T-cell (primary cell): ENCODE measurements at regions not wholly inside any gene's neighbourhood (a gene's known extent, or its start where the extent isn't known, plus 50 kb on each side); places are given as distances from the start of the nearest gene placed in this dataset.

Experiments used
- ATAC-seq, 4 experiments: fragments of 200-7000 bp in 3 of 4; fragments of 150-1000 bp in 1 of 4; cut with Tn5 transposase; replicated peaks in 1 of 4; 1 replicate in 3 of 4; 2 replicates in 1 of 4; pipeline ENCODE4 v1.10.0; 2021; ENCODE audit warnings: moderate library complexity in 3 of 4, mild to moderate bottlenecking in 2 of 4, moderate number of reproducible peaks in 1 of 4
- CTCF ChIA-PET, 2 donors: fragments of 300-600 bp; sonication (Branson Sonifier 250); formaldehyde crosslinking; loops; one replicate each; lab custom pipeline; 2022; ENCODE audit warnings: antibody characterized with exemption in 2 of 2; lab: Charles Lee
- POLR2A ChIA-PET, 2 donors: fragments of 300-600 bp; sonication (Branson Sonifier 250); formaldehyde crosslinking; loops; one replicate each; lab custom pipeline; 2022; ENCODE audit warnings: antibody characterized with exemption in 2 of 2; lab: Charles Lee
- DNase-seq, 35 experiments: peaks; one replicate each; pipeline versions ENCODE4 v3.0.0 to v3.0.0-alpha.2; 2013 to 2023
- H3K27ac ChIP-seq: one replicate; pipeline ENCODE4 v1.5.1; 2013; ENCODE audit warnings: low read length
- H3K27me3 ChIP-seq, 2 experiments: replicated peaks in 1 of 2; 1 replicate in 1 of 2; 2 replicates in 1 of 2; pipeline versions ENCODE4 v1.6.1 to v1.7.0; 2013; ENCODE audit warnings: low read length in 1 of 2, mixed read lengths in 1 of 2; ENCODE audit not compliant: control insufficient read depth in 2 of 2, insufficient read depth in 2 of 2; ENCODE audit errors: extremely low read depth in 1 of 2
- H3K36me3 ChIP-seq, 2 donors: 1 replicate in 1 of 2; 2 replicates in 1 of 2; pipeline versions ENCODE4 v1.6.1 to v1.7.0; 2013; ENCODE audit warnings: low read length in 1 of 2; ENCODE audit not compliant: control insufficient read depth in 2 of 2, insufficient read depth in 1 of 2; ENCODE audit errors: extremely low read depth in 1 of 2
- H3K4me1 ChIP-seq, 2 experiments: 1 replicate in 1 of 2; 2 replicates in 1 of 2; pipeline versions ENCODE4 v1.6.1 to v1.7.0; 2013; ENCODE audit warnings: low read length in 2 of 2, mixed read lengths in 1 of 2; ENCODE audit not compliant: insufficient read depth in 2 of 2, control insufficient read depth in 1 of 2; ENCODE audit errors: extremely low read depth in 1 of 2
- H3K4me3 ChIP-seq, 2 donors: 1 replicate in 1 of 2; 2 replicates in 1 of 2; pipeline versions ENCODE4 v1.5.1 to v1.7.0; 2013; ENCODE audit warnings: mild to moderate bottlenecking in 2 of 2, low read length in 1 of 2, moderate library complexity in 1 of 2; ENCODE audit not compliant: control insufficient read depth in 1 of 2; ENCODE audit errors: extremely low read depth in 1 of 2
- H3K9me3 ChIP-seq: 2 replicates; pipeline ENCODE4 v1.7.0; 2013
- H3K27ac Mint-ChIP-seq, 2 donors: one replicate each; pipeline ENCODE4 v1.8.0; 2020 to 2021; ENCODE audit warnings: mild to moderate bottlenecking in 2 of 2, mixed read lengths in 2 of 2
- H3K27me3 Mint-ChIP-seq, 2 donors: one replicate each; pipeline ENCODE4 v1.8.0; 2021 to 2022; ENCODE audit warnings: mixed read lengths in 2 of 2
- H3K36me3 Mint-ChIP-seq: one replicate; pipeline ENCODE4 v1.8.0; 2021; ENCODE audit warnings: mixed read lengths
- H3K4me1 Mint-ChIP-seq, 3 donors: one replicate each; pipeline ENCODE4 v1.8.0; 2020 to 2022; ENCODE audit warnings: mixed read lengths in 3 of 3, mild to moderate bottlenecking in 1 of 3
- H3K4me3 Mint-ChIP-seq, 3 donors: one replicate each; pipeline ENCODE4 v1.8.0; 2020 to 2022; ENCODE audit warnings: mild to moderate bottlenecking in 3 of 3, mixed read lengths in 3 of 3, moderate library complexity in 3 of 3
- H3K9me3 Mint-ChIP-seq, 3 donors: one replicate each; pipeline ENCODE4 v1.8.0; 2020 to 2022; ENCODE audit warnings: mixed read lengths in 3 of 3
- WGBS: methylation state at CpG from one replicate; pipeline ENCODE4 v1.1.5; 2013; ENCODE audit warnings: missing lambda C conversion rate; ENCODE audit not compliant: insufficient coverage; 5-methylcytosine and 5-hydroxymethylcytosine counted together

DNA sequence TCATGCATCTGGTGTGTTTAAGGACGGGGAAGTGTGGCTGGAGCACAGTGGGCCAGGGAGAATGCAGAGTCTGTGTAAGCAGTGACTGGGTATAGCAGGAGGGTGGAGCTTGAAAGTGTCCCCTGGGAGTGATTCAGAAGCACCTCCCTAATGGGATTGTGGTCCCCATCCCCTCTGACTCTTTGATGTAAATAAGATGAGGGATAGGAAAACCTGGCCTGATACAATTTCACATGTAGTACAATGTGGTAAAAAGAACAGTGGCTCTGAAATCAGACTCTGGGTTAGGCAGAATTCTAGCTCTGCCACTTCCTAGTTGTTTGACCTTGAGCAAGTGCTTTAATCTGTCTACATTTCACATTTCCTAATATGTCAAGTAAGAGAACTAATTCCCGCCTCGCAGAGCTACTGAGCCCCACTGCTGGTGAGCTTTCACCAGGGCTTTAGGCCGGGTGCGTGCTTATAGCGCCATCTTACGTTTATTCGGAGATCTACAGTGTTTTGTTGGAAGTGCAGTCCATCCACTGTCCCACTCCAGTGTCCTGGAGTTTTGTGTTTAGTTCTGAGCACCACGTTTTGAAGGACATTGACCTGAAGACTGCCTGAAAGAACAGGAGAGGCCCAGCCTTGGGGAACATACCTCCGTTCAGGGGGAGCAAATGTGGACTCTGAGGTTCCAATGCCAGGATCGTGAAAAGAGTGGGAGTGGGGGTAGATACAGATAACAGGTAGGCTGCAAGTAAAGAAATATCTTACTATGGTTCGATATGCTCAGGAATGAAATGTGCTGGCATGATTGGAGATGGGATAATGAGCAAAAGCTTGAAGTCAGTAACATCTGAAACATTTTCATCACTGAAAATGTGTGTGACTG lies 51.2 kb upstream of the TESK1 start:
- Mint-ChIP-seq H3K9me3 (no peaks in the 10 kb centered on the region), H3K27ac (no peak overlapping the region), H3K4me1 (no peaks in the 10 kb centered on the region), H3K36me3 (no peaks in the 10 kb centered on the region), H3K4me3 (no peak overlapping the region), H3K27me3 (no peaks in the 10 kb centered on the region)
- Histone ChIP-seq H3K27ac (no peak overlapping the region), H3K4me1 (no peaks in the 10 kb centered on the region), H3K4me3 (no peak overlapping the region), H3K9me3 (no peaks in the 10 kb centered on the region), H3K27me3 (peaks cover 0 to 10% of the 10 kb centered on the region in 2 experiments), H3K36me3 (no peaks in the 10 kb centered on the region)
- peak in 3 of 4 experiments; percentile 31 to 69 (median 48) for ATAC-seq
- peak in 22 of 35 experiments; percentile 9 to 54 (median 24) for DNase-seq
- ChIA-PET CTCF (interaction anchor here (0.5 to 0.9 kb wide), 5 partner anchors 64 to 661 kb away, joined by 3 to 5 read pairs (median 3); partner anchors contain the start of gene RUSC2 (in 1 of the 2)), POLR2A (interaction anchor here in 1 of 2 donors (0.7 kb wide), 1 partner anchor 30 kb away, joined by 3 read pairs; no protein-coding TSS in a partner anchor)
- WGBS: 24% methylated on average over 6 of the region's 12 CpGs

DNA sequence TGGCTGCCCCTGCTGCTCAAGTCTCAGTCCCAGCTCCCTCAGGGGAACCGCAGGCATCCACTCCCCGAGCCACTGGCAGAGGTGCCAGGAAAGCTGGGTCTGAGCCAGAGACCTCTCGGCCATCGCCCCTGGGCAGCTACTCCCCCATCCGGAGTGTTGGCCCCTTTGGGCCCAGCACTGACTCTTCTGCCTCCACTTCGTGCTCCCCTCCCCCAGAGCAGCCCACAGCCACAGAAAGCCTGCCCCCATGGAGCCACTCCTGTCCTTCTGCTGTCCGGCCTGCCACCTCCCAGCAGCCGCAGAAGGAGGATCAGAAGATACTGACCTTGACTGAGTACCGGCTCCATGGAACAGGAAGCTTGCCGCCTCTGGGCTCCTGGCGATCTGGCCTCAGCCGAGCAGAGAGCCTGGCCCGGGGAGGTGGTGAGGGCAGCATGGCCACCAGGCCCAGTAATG lies 49.8 kb upstream of the TESK1 start:
- Histone ChIP-seq H3K36me3 (no peaks in the 10 kb centered on the region), H3K4me3 (no peak overlapping the region), H3K4me1 (no peaks in the 10 kb centered on the region), H3K27me3 (peaks cover 0 to 10% of the 10 kb centered on the region in 2 experiments), H3K27ac (no peak overlapping the region), H3K9me3 (no peaks in the 10 kb centered on the region)
- Mint-ChIP-seq H3K27me3 (no peaks in the 10 kb centered on the region), H3K9me3 (no peaks in the 10 kb centered on the region), H3K4me3 (no peak overlapping the region), H3K27ac (no peak overlapping the region), H3K36me3 (no peaks in the 10 kb centered on the region), H3K4me1 (no peaks in the 10 kb centered on the region)
- CTCF ChIA-PET: no interaction called here
- WGBS: 86% methylated on average over 10 of the region's 13 CpGs
- ATAC-seq: no peak
- no peak for DNase-seq
- POLR2A ChIA-PET: no interaction called here
